SU-DHL-6 (cell line): ENCODE measurements at regions not wholly inside any gene's neighbourhood (a gene's known extent, or its start where the extent isn't known, plus 50 kb on each side); places are given as distances from the start of the nearest gene placed in this dataset.

Experiments
- H2AFZ ChIP-seq: fragments of 200-600 bp; sonication (generic); 2 replicates; pipeline ENCODE4 v1.6.1; 2014; ENCODE audit warnings: low read depth, mild to moderate bottlenecking, moderate library complexity, mixed read lengths, antibody characterized with exemption, low read length; ENCODE audit not compliant: severe bottlenecking
- H3F3A ChIP-seq: fragments of 200-600 bp; shearing (Covaris generic); 2 replicates; pipeline ENCODE4 v1.6.0; 2016; ENCODE audit warnings: antibody characterized with exemption, mild to moderate bottlenecking; ENCODE audit not compliant: insufficient read depth
- H3K27ac ChIP-seq: fragments of 200-600 bp; sonication (generic); 2 replicates; pipeline ENCODE4 v1.5.1; 2016; ENCODE audit warnings: low read depth, mild to moderate bottlenecking, low read length, moderate library complexity, mixed read lengths
- H3K27me3 ChIP-seq: fragments of 200-600 bp; sonication (generic), shearing (Covaris generic); 2 replicates; pipeline ENCODE4 v1.6.0; 2014; ENCODE audit warnings: mild to moderate bottlenecking, low read length
- H3K36me3 ChIP-seq: fragments of 200-600 bp; sonication (generic); 2 replicates; pipeline ENCODE4 v1.6.1; 2014; ENCODE audit warnings: mild to moderate bottlenecking, low read length, mixed read lengths
- H3K4me2 ChIP-seq: fragments of 300-600, 200-600 bp; shearing (Covaris generic), sonication (generic); 2 replicates; pipeline ENCODE4 v1.6.0; 2014; ENCODE audit warnings: low read length, low read depth, mild to moderate bottlenecking; ENCODE audit not compliant: poor library complexity, severe bottlenecking
- H3K4me3 ChIP-seq: fragments of 200-600 bp; sonication (generic); 2 replicates; pipeline ENCODE4 v1.5.1; 2014; ENCODE audit warnings: antibody characterized with exemption, low read length, mild to moderate bottlenecking, mixed read lengths; ENCODE audit not compliant: insufficient read depth, poor library complexity, severe bottlenecking
- H3K79me2 ChIP-seq: fragments of 200-600 bp; sonication (generic); 2 replicates; pipeline ENCODE4 v1.6.1; 2014; ENCODE audit warnings: mild to moderate bottlenecking, low read length, moderate library complexity; ENCODE audit not compliant: insufficient read depth
- H3K9ac ChIP-seq: fragments of 200-600 bp; sonication (generic); 2 replicates; pipeline ENCODE4 v1.7.0; 2014; ENCODE audit warnings: mild to moderate bottlenecking, low read length
- H3K9me2 ChIP-seq: fragments of 200-600 bp; sonication (generic); replicated peaks from 2 replicates; pipeline ENCODE4 v1.6.1; 2014; ENCODE audit warnings: low read length; ENCODE audit not compliant: insufficient read depth
- H3K9me3 ChIP-seq: fragments of 200-600 bp; sonication (generic); 2 replicates; pipeline ENCODE4 v1.6.1; 2014; ENCODE audit warnings: low read length, mixed read lengths; ENCODE audit not compliant: insufficient read depth
- H4K20me1 ChIP-seq: fragments of 200-600 bp; sonication (generic); 2 replicates; pipeline ENCODE4 v1.6.1; 2014; ENCODE audit warnings: low read depth, mild to moderate bottlenecking, antibody characterized with exemption, low read length, moderate library complexity, mixed read lengths
- CTCF ChIP-seq: fragments of 200-600 bp; sonication (generic); IDR thresholded peaks from one replicate; pipeline ENCODE4 v1.5.1; 2017; ENCODE audit warnings: antibody characterized with exemption, mild to moderate bottlenecking, low read length, moderate library complexity; ENCODE audit not compliant: insufficient read depth, poor library complexity, severe bottlenecking
- EZH2phosphoT487 ChIP-seq: fragments of 200-600 bp; sonication (generic), shearing (Covaris generic); conservative IDR thresholded peaks from 2 replicates; pipeline ENCODE4 v1.6.1; 2018; ENCODE audit warnings: mild to moderate bottlenecking, antibody characterized with exemption, low read length, moderate library complexity, mixed read lengths

- Histone ChIP-seq H3K9me2 (no peaks in the 10 kb centered on the region), H3K9ac (no peak overlapping the region), H3K9me3 (no peaks in the 10 kb centered on the region), H3F3A (peaks cover 4% of the 10 kb centered on the region; the same call in 1 of the 2 replicates), H3K4me3 (peak overlapping the region; percentile 29), H3K27me3 (no peaks in the 10 kb centered on the region), H3K4me2 (peak overlapping the region; percentile 38), H3K79me2 (no peaks in the 10 kb centered on the region), H2AFZ (no peak overlapping the region), H4K20me1 (no peaks in the 10 kb centered on the region), H3K27ac (peak overlapping the region; percentile 75), H3K36me3 (no peaks in the 10 kb centered on the region)
- TF ChIP-seq EZH2phosphoT487, result no peak
- TF ChIP-seq CTCF, result no peak
These were observed 54.6 kb upstream of the MAP4K3 start for GRCh38 chr2:39491653-39492052.

- Histone ChIP-seq H3K79me2 (no peaks in the 10 kb centered on the region), H3F3A (peaks cover 4% of the 10 kb centered on the region; the same call in 1 of the 2 replicates), H2AFZ (no peak overlapping the region), H4K20me1 (no peaks in the 10 kb centered on the region), H3K4me3 (peak overlapping the region; percentile 36), H3K27me3 (no peaks in the 10 kb centered on the region), H3K9me2 (no peaks in the 10 kb centered on the region), H3K36me3 (no peaks in the 10 kb centered on the region), H3K9ac (peak overlapping the region; percentile 30; the same call in 1 of the 2 replicates), H3K27ac (peak overlapping the region; percentile 76), H3K4me2 (peak overlapping the region; percentile 86), H3K9me3 (no peaks in the 10 kb centered on the region)
- TF ChIP-seq EZH2phosphoT487, result no peak
- TF ChIP-seq CTCF, result no peak
These were observed 55.1 kb upstream of the MAP4K3 start for GRCh38 chr2:39492095-39492590.

GRCh38 chr2:39492716-39493115 is 55.6 kb upstream of the MAP4K3 start:
- Histone ChIP-seq H3K9me2 (no peaks in the 10 kb centered on the region), H4K20me1 (no peaks in the 10 kb centered on the region), H3F3A (peaks cover 4% of the 10 kb centered on the region; the same call in 1 of the 2 replicates), H3K79me2 (no peaks in the 10 kb centered on the region), H3K4me2 (peak overlapping the region; percentile 86), H3K9me3 (no peaks in the 10 kb centered on the region), H3K9ac (peak overlapping the region; percentile 30; the same call in 1 of the 2 replicates), H3K27ac (peak overlapping the region; percentile 76), H3K4me3 (peak overlapping the region; percentile 36), H3K36me3 (no peaks in the 10 kb centered on the region), H2AFZ (no peak overlapping the region), H3K27me3 (no peaks in the 10 kb centered on the region)
- TF ChIP-seq EZH2phosphoT487 (no peak), CTCF (no peak)
